ENCODE measurements at regions not wholly inside any gene's neighbourhood (a gene's known extent, or its start where the extent isn't known, plus 50 kb on each side); places are given as distances from the start of the nearest gene placed in this dataset.

GRCh38 chr1:14517841-14518180, 80.7 kb upstream of the KAZN start (continued):
- TF ChIP-seq AFF4 (CRISPR knock-in tag; IDR thresholded peaks at IDR 0.05; ENCODE audit: borderline replicate concordance): no peak
- no peak for TF ChIP-seq ZNF425 (CRISPR knock-in tag; conservative IDR thresholded peaks at IDR 0.05)
- TF ChIP-seq JAZF1 (CRISPR knock-in tag; IDR thresholded peaks at IDR 0.05): no peak
- no peak for TF ChIP-seq USF2 (CRISPR knock-in tag; IDR thresholded peaks at IDR 0.05)
- TF ChIP-seq ZNF219 (CRISPR knock-in tag; IDR thresholded peaks at IDR 0.05; ENCODE audit: borderline replicate concordance): no peak

GRCh38 chr1:14519976-14520375, 78.5 kb upstream of the KAZN start:
- H3K27ac Mint-ChIP-seq: no peak overlapping the region
- peaks cover 36% of the 10 kb centered on the region for H3K27me3 Mint-ChIP-seq (ENCODE audit: low read depth)
- CTCF ChIA-PET: interaction anchor here (0.9 kb wide), 1 partner anchor 16 kb away, joined by 3 read pairs; no protein-coding TSS in a partner anchor
- no peak overlapping the region for H3K4me3 Mint-ChIP-seq
- H3K9me3 Mint-ChIP-seq: no peaks in the 10 kb centered on the region
- no peaks in the 10 kb centered on the region for H3K4me1 Mint-ChIP-seq
- no peak for ATAC-seq
- H3K36me3 Mint-ChIP-seq: no peaks in the 10 kb centered on the region
- DNase-seq (ENCODE audit: low spot score): no peak
- POLR2A ChIA-PET: no interaction called here
- TF ChIP-seq GABPB1 (CRISPR knock-in tag; IDR thresholded peaks at IDR 0.05) (no peak), NFYB (CRISPR knock-in tag; conservative IDR thresholded peaks at IDR 0.05; ENCODE audit: low read depth) (no peak), CBFB (CRISPR knock-in tag; IDR thresholded peaks at IDR 0.05; ENCODE audit: low read depth) (no peak), JAZF1 (CRISPR knock-in tag; IDR thresholded peaks at IDR 0.05) (no peak), ZNF232 (CRISPR knock-in tag; IDR thresholded peaks at IDR 0.05) (no peak), NR1H2 (CRISPR knock-in tag; IDR thresholded peaks at IDR 0.05) (no peak), FOXK1 (CRISPR knock-in tag; IDR thresholded peaks at IDR 0.05) (no peak), PREB (CRISPR knock-in tag; IDR thresholded peaks at IDR 0.05; ENCODE audit: borderline replicate concordance) (no peak), MAX (CRISPR knock-in tag; IDR thresholded peaks at IDR 0.05) (no peak), HMGXB4 (CRISPR knock-in tag; IDR thresholded peaks at IDR 0.05) (no peak), PRRX2 (CRISPR knock-in tag; IDR thresholded peaks at IDR 0.05) (no peak), FOXP4 (CRISPR knock-in tag; IDR thresholded peaks at IDR 0.05) (no peak), ZNF219 (CRISPR knock-in tag; IDR thresholded peaks at IDR 0.05; ENCODE audit: borderline replicate concordance) (no peak), SMAD3 (CRISPR knock-in tag; IDR thresholded peaks at IDR 0.05; ENCODE audit: borderline replicate concordance) (no peak), JUN (CRISPR knock-in tag; IDR thresholded peaks at IDR 0.05) (no peak), ZNF121 (CRISPR knock-in tag; IDR thresholded peaks at IDR 0.05) (no peak), USF2 (CRISPR knock-in tag; IDR thresholded peaks at IDR 0.05) (no peak), ZNF138 (CRISPR knock-in tag; conservative IDR thresholded peaks at IDR 0.05) (no peak)
